Fibroblast of the aortic adventitia (primary cell): ENCODE measurements at regions not wholly inside any gene's neighbourhood (a gene's known extent, or its start where the extent isn't known, plus 50 kb on each side); places are given as distances from the start of the nearest gene placed in this dataset.

ENCODE experiments used
- DNase-seq: peaks from one replicate; pipeline ENCODE4 v3.0.0-alpha.2; 2010; ENCODE audit warnings: low read depth
- H3K4me3 ChIP-seq: 2 replicates; pipeline ENCODE4 v1.5.1; 2011; ENCODE audit warnings: low read depth, mild to moderate bottlenecking, control low read depth, low read length, moderate library complexity
- CTCF ChIP-seq: IDR thresholded peaks from 2 replicates; pipeline ENCODE4 v1.5.1; 2011; ENCODE audit warnings: mild to moderate bottlenecking, low read length, control low read depth, inconsistent platforms; ENCODE audit not compliant: insufficient read depth

DNA sequence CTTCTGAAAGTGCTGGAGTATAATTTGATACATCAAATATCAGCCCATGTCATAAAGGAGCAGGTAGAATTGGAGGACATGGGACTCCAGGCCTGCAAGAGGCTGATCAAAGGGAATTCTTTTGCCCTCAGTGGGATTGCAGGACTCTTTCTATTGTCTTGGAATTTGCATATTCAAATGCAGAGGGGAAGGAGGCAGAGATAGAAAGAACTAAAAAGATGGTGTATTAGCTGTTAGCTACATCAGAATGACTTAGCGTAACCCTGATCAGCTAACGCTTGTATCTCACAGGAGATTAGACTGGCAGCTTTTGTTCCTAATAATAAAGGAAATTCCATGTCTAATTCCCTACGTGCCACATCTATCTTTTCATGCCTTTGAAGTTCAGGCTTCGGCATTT is 1014.7 kb upstream of the RBFOX1 start:
- no peak overlapping the region for H3K4me3 ChIP-seq
- DNase-seq, result no peak
- TF ChIP-seq CTCF, result no peak

DNA sequence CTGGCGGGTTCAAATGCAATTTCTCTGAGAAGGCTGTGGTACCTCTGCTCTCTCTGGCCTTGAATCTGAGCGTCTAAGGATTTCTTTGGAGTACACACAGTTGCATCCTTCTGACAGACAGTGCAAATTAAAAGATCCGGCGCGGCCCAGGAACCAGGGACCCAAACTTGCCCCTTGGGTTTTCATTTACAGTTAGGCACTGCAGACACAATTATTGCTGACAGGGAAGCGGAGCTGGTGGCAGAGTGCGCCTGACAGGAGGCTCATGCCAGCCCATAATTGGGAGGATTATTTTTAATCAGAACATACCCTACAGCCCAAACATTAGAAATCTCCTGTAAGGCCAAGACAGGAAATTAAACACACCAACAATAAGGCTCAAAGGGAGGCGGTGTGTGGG is 1023.4 kb upstream of the RBFOX1 start:
- DNase-seq, result no peak
- TF ChIP-seq CTCF, result no peak
- no peak overlapping the region for H3K4me3 ChIP-seq

DNA sequence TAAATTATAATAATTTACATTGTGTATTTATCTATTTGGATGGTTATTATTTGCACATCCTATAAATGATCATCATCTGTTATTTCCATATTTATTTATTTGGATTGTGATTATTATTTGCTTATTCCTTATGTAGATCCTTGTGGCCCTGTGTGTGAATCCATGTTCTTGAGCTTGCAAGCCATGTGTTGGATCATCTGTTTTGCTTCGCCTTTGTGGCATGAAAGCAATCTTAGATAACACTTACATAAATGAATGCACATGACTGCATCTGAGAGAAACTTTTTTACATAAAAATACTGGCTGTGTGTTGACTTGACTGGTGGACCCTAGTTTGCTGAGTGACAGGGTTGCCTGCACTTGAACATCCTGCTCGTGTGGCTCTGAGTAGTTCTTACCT is 1024.5 kb upstream of the RBFOX1 start:
- no peak overlapping the region for H3K4me3 ChIP-seq
- DNase-seq, result no peak
- TF ChIP-seq CTCF, result no peak

GRCh38 chr16:6300523-6300922 is 1032.1 kb upstream of the RBFOX1 start:
- H3K4me3 ChIP-seq, result no peak overlapping the region
- no peak for TF ChIP-seq CTCF
- DNase-seq, result no peak

DNA sequence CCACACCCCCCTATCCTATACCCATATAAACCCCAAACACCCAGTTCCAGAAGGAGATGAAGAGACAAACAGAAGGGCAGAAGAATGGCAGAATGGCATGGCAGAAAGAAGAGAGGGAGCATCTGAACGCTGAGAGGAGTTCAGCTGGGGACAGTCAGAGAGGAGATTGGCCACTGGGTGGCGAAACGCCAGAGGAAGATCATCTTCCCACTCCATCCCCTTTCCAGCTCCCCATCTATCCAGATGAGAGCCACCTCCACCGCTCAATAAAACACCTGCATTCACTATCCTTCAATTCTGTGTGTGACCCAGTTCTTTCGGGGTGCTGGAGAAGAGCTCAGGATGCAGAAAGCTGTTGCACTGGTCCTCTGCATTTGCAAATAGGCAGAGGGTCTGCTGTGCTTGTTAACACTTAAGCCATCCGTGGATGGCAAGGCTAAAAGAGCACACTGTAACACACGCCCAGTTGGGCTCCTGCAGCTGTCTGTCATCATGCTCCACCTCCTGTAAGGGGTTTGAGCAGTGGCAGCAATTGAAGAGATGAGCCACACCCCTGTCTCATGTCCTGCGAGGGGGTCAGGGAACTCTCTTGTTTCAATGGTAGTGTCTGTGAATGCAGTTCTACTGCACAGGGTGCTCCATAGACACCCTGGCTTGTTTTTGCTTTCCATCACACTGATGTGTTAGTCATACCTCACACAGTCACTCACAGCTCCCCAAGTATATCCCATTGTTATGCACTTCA is 1034.8 kb upstream of the RBFOX1 start:
- no peak overlapping the region for H3K4me3 ChIP-seq
- DNase-seq, result no peak
- TF ChIP-seq CTCF, result no peak

DNA sequence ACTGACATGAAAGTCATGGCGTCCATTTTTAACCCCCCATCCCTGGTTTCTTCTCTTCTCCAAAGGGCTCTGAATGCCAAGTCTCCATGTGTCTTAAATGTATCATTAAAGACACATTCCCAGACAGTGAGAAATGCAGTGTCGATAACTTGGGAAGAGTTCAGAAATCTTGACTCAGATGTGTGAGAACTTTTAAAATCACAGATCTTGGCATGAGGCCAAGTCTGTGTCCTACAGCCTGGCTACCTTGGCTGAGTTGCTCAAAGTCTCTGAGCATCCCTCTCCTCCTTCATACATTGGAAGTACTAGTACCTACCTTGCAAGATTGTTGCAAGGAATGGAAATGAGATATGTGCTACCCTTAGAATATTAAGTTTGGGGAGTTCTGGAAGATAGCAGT is 1046.5 kb upstream of the RBFOX1 start:
- TF ChIP-seq CTCF, result no peak

GRCh38 chr16:6284731-6285130 is 1047.9 kb upstream of the RBFOX1 start:
- TF ChIP-seq CTCF, result no peak
- H3K4me3 ChIP-seq, result no peak overlapping the region
- DNase-seq, result no peak

More for the DNA sequence above, 1046.5 kb upstream of the RBFOX1 start:
- H3K4me3 ChIP-seq, result no peak overlapping the region
- no peak for DNase-seq
